Ishikawa (cell line): ENCODE measurements at regions not wholly inside any gene's neighbourhood (a gene's known extent, or its start where the extent isn't known, plus 50 kb on each side); places are given as distances from the start of the nearest gene placed in this dataset.

Source experiments
- CEBPB ChIP-seq: IDR thresholded peaks from 2 replicates; pipeline ENCODE4 v1.6.1; 2012
- CREB1 ChIP-seq: IDR thresholded peaks from 2 replicates; pipeline ENCODE4 v1.6.1; 2012; ENCODE audit warnings: low read depth
- EGR1 ChIP-seq: IDR thresholded peaks from 2 replicates; pipeline ENCODE4 v1.6.1; 2012
- EP300 ChIP-seq: IDR thresholded peaks from 2 replicates; pipeline ENCODE4 v1.6.1; 2012; ENCODE audit warnings: borderline replicate concordance
- FOXM1 ChIP-seq: IDR thresholded peaks from 2 replicates; pipeline ENCODE4 v1.6.1; 2012; ENCODE audit warnings: low read depth, borderline replicate concordance
- NFIC ChIP-seq: IDR thresholded peaks from 2 replicates; pipeline ENCODE4 v1.6.1; 2012
- RAD21 ChIP-seq: IDR thresholded peaks from 2 replicates; pipeline ENCODE4 v1.6.1; 2012; ENCODE audit warnings: low read depth
- TAF1 ChIP-seq: IDR thresholded peaks from 2 replicates; pipeline ENCODE4 v1.6.1; 2012; ENCODE audit warnings: low read depth, mild to moderate bottlenecking
- TCF12 ChIP-seq: IDR thresholded peaks from 2 replicates; pipeline ENCODE4 v1.6.1; 2012; ENCODE audit warnings: low read depth
- TEAD4 ChIP-seq: IDR thresholded peaks from 2 replicates; pipeline ENCODE4 v1.6.1; 2012
- YY1 ChIP-seq: IDR thresholded peaks from 2 replicates; pipeline ENCODE4 v1.6.1; 2012; ENCODE audit warnings: low read depth
- ZBTB7A ChIP-seq: IDR thresholded peaks from 2 replicates; pipeline ENCODE4 v1.6.1; 2012; ENCODE audit warnings: low read depth
- TF ChIP-seq, protein P1 (sequence below): IDR thresholded peaks from 2 replicates; pipeline ENCODE4 v1.6.1; 2012
- TF ChIP-seq, protein P2 (sequence below): IDR thresholded peaks from 2 replicates; pipeline ENCODE4 v1.6.1; 2012; ENCODE audit warnings: low read depth, mild to moderate bottlenecking
- TF ChIP-seq, protein P3 (sequence below): IDR thresholded peaks from 2 replicates; pipeline ENCODE4 v1.6.1; 2012

DNA sequence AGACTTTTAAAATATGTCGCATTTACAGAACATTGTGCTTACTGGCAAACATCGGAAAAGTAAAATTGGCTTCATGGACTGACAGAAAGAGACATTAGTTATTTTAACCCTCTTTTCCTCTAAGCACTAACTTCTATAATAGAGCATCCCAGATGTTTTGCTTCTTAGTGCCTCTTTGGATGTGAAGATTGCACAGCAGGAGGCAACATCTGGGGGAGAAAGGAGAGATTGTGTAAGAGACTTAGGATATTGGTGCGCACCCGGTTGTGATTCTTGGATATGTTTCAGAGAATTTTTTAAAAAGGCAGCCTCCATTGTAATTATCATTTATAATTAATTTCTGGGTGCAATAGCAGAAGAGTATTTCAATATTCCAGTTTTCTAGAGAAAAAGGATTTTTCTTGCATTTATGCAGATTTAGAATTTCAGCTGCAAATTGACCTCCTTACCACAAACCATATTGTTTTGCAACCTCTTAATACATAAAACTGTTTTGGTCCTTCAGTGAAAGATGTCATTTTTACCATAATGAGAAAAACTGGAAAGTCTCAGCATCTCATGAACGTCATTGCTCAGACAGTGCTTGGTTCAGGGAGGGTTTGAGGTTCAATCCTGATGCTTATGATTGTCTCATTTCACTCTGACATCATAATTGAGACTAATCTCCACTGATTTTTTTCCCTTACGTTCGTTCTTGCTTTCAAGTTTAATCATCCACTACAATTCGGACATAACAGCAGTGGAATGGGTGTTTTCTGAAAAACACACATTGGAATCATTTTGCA lies 404.3 kb downstream of the ZNF521 start:
- TF ChIP-seq TEAD4 (no peak), YY1 (no peak), EP300 (no peak), EGR1 (no peak), CREB1 (no peak), NFIC (no peak), ZBTB7A (no peak), TCF12 (no peak), TAF1 (no peak), RAD21 (no peak), CEBPB (no peak), FOXM1 (no peak)
- TF ChIP-seq, protein P1, sequence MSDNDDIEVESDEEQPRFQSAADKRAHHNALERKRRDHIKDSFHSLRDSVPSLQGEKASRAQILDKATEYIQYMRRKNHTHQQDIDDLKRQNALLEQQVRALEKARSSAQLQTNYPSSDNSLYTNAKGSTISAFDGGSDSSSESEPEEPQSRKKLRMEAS = no peak
- TF ChIP-seq, protein P2, sequence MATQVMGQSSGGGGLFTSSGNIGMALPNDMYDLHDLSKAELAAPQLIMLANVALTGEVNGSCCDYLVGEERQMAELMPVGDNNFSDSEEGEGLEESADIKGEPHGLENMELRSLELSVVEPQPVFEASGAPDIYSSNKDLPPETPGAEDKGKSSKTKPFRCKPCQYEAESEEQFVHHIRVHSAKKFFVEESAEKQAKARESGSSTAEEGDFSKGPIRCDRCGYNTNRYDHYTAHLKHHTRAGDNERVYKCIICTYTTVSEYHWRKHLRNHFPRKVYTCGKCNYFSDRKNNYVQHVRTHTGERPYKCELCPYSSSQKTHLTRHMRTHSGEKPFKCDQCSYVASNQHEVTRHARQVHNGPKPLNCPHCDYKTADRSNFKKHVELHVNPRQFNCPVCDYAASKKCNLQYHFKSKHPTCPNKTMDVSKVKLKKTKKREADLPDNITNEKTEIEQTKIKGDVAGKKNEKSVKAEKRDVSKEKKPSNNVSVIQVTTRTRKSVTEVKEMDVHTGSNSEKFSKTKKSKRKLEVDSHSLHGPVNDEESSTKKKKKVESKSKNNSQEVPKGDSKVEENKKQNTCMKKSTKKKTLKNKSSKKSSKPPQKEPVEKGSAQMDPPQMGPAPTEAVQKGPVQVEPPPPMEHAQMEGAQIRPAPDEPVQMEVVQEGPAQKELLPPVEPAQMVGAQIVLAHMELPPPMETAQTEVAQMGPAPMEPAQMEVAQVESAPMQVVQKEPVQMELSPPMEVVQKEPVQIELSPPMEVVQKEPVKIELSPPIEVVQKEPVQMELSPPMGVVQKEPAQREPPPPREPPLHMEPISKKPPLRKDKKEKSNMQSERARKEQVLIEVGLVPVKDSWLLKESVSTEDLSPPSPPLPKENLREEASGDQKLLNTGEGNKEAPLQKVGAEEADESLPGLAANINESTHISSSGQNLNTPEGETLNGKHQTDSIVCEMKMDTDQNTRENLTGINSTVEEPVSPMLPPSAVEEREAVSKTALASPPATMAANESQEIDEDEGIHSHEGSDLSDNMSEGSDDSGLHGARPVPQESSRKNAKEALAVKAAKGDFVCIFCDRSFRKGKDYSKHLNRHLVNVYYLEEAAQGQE = no peak
- TF ChIP-seq, protein P3, sequence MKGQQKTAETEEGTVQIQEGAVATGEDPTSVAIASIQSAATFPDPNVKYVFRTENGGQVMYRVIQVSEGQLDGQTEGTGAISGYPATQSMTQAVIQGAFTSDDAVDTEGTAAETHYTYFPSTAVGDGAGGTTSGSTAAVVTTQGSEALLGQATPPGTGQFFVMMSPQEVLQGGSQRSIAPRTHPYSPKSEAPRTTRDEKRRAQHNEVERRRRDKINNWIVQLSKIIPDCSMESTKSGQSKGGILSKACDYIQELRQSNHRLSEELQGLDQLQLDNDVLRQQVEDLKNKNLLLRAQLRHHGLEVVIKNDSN = no peak

DNA sequence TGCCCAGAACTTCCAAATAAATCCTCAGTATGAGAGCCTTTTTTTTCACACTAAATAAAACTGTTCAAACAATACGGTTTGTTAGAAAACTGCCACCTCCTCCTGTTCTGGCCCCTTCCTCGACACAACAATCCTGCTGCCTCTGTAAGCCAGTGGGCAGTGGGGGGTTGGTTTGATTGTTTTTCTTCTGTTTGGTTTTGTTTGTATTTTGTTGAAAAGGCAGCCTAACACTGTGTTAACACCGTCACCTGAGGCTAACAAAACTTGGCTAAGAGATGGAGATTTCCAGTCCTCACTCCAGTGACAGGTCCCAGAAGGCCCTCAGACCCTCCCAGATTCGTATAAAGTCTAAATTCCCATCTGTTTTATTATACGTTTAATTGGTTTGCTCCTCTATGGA lies 402.1 kb downstream of the ZNF521 start:
- no peak for TF ChIP-seq ZBTB7A
- TF ChIP-seq, protein P3 = no peak
- TF ChIP-seq FOXM1 = no peak
- TF ChIP-seq, protein P1 = no peak
- TF ChIP-seq TCF12 = no peak
- TF ChIP-seq YY1 = no peak
- TF ChIP-seq TEAD4 = no peak
- TF ChIP-seq CEBPB = no peak
- TF ChIP-seq NFIC = no peak
- no peak for TF ChIP-seq EP300
- TF ChIP-seq EGR1 = no peak

DNA sequence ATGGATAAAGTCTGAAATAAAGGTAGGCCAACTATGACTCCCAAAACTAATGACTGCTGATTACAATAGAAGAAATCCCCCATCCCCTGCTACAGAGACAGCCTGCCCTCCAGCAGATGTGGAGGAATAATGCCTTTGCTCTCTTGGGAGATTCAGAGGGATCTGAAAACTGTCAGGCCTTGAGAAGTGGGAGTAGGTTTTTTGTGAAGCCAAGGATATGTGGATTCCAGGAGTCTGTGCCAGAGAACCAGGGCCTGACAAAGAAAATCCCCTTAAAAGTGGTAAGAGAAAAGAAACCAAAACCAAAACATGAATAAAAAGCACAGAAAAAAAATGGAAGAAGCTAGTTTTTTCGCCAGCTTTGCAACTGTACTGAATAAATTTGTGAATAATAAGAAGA lies 397.6 kb downstream of the ZNF521 start:
- TF ChIP-seq FOXM1 (no peak), CEBPB (no peak)
- TF ChIP-seq, protein P1 = no peak

DNA sequence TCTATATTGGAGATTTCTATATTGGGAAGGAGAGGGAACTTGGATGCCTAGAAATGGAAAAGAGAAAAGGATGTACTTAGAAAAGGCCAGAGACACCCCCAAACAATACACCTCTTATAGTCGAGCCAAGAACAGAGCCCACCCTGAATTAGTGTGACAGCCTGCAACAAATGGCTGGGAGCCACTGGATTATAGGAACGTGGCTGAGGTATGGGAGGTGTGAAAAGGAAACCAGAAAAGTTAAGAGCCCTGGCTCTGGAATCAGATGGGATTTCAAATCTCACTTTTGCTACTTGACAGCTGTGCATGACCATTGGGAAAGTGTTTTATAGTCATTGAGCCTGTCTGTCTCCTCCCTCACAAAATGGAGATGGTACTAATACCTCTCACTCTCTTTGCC lies 394.0 kb downstream of the ZNF521 start:
- TF ChIP-seq, protein P2 = no peak
- TF ChIP-seq EGR1 (no peak), ZBTB7A (no peak), NFIC (no peak), CREB1 (no peak), YY1 (no peak), FOXM1 (no peak), EP300 (no peak), TEAD4 (no peak), TAF1 (no peak), CEBPB (no peak), TCF12 (no peak), RAD21 (no peak)
- TF ChIP-seq, protein P3 = no peak
- TF ChIP-seq, protein P1 = no peak

DNA sequence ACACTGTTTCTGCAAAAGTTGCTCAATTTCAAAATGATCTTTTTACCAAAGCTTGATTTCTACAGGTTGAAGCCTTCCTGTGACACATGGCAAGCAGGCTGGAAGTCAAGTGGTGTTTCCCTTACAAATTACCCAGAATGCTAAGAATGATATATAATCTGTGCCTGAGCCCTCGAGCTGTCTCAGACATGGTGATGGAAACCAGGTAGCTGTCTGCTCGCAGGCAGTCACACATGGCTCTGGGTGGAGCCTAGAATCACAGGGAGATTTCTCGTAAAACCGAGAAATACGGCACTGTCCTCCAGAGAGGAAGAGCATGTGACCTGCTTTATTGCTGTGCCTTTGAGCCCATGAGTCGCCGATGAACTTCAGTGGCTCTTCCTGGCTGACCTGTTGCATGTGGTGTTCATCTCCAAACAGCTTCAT lies 392.9 kb downstream of the ZNF521 start:
- TF ChIP-seq CEBPB (no peak), EP300 (no peak)
- TF ChIP-seq, protein P3 = no peak
